Neural crest cell (in vitro differentiated cells): ENCODE measurements at regions not wholly inside any gene's neighbourhood (a gene's known extent, or its start where the extent isn't known, plus 50 kb on each side); places are given as distances from the start of the nearest gene placed in this dataset.

ENCODE experiments used
- DNase-seq: peaks from one replicate; pipeline ENCODE4 v3.0.0; 2021; ENCODE audit warnings: low read depth, mixed read lengths, low spot score
- H3K27ac Mint-ChIP-seq: one replicate; pipeline ENCODE4 v1.8.0; 2021; ENCODE audit warnings: mild to moderate bottlenecking, mixed read lengths; ENCODE audit not compliant: unreplicated experiment
- H3K27me3 Mint-ChIP-seq: 2 replicates; pipeline ENCODE4 v1.8.0; 2021; ENCODE audit warnings: low read depth, mild to moderate bottlenecking, mixed read lengths
- H3K36me3 Mint-ChIP-seq: 2 replicates; pipeline ENCODE4 v1.8.0; 2021; ENCODE audit warnings: low read depth, mild to moderate bottlenecking, mixed read lengths
- H3K4me1 Mint-ChIP-seq: 2 replicates; pipeline ENCODE4 v1.8.0; 2021; ENCODE audit warnings: mixed read lengths
- H3K4me3 Mint-ChIP-seq: one replicate; pipeline ENCODE4 v1.8.0; 2021; ENCODE audit warnings: mild to moderate bottlenecking, mixed read lengths
- H3K9me3 Mint-ChIP-seq: 2 replicates; pipeline ENCODE4 v1.8.0; 2021; ENCODE audit warnings: mixed read lengths
- CTCF ChIP-seq: fragments of 200-600 bp; sonication (generic); conservative IDR thresholded peaks from 2 replicates; pipeline ENCODE4 v1.5.0; 2021; ENCODE audit warnings: antibody characterized with exemption, mild to moderate bottlenecking

- no peak overlapping the region for H3K4me3 Mint-ChIP-seq
- DNase-seq, result no peak
- no peaks in the 10 kb centered on the region for H3K27me3 Mint-ChIP-seq
- H3K9me3 Mint-ChIP-seq, result peaks cover 10% of the 10 kb centered on the region
- no peak overlapping the region for H3K27ac Mint-ChIP-seq
- TF ChIP-seq CTCF, result no peak
- H3K36me3 Mint-ChIP-seq, result no peaks in the 10 kb centered on the region
- H3K4me1 Mint-ChIP-seq, result peaks cover 8% of the 10 kb centered on the region
These were observed 90.3 kb downstream of the DUSP6 start for GRCh38 chr12:89261982-89262381.

- H3K27ac Mint-ChIP-seq, result no peak overlapping the region
- H3K9me3 Mint-ChIP-seq, result peaks cover 10% of the 10 kb centered on the region
- peaks cover 4% of the 10 kb centered on the region for H3K4me1 Mint-ChIP-seq
- no peaks in the 10 kb centered on the region for H3K36me3 Mint-ChIP-seq
- H3K27me3 Mint-ChIP-seq, result no peaks in the 10 kb centered on the region
- no peak for TF ChIP-seq CTCF
- no peak overlapping the region for H3K4me3 Mint-ChIP-seq
- DNase-seq, result no peak
These were observed 91.3 kb downstream of the DUSP6 start for GRCh38 chr12:89260841-89261637.

GRCh38 chr12:89259821-89260220, 92.5 kb downstream of the DUSP6 start:
- Mint-ChIP-seq H3K27me3 (no peaks in the 10 kb centered on the region), H3K27ac (no peak overlapping the region), H3K4me3 (no peak overlapping the region), H3K36me3 (no peaks in the 10 kb centered on the region), H3K9me3 (peaks cover 7% of the 10 kb centered on the region), H3K4me1 (no peaks in the 10 kb centered on the region)
- no peak for TF ChIP-seq CTCF
- no peak for DNase-seq

- Mint-ChIP-seq H3K9me3 (peaks cover 11% of the 10 kb centered on the region), H3K27ac (no peak overlapping the region), H3K4me1 (peaks cover 3% of the 10 kb centered on the region), H3K27me3 (no peaks in the 10 kb centered on the region), H3K36me3 (no peaks in the 10 kb centered on the region), H3K4me3 (no peak overlapping the region)
- DNase-seq, result no peak
- no peak for TF ChIP-seq CTCF
These were observed 93.9 kb downstream of the DUSP6 start for GRCh38 chr12:89258240-89258969.

GRCh38 chr12:89257340-89257739, 95.0 kb downstream of the DUSP6 start:
- H3K27ac Mint-ChIP-seq, result peak overlapping the region; percentile 23

More at GRCh38 chr12:89257340-89257739, 95.0 kb downstream of the DUSP6 start:
- Mint-ChIP-seq H3K4me1 (peaks cover 7% of the 10 kb centered on the region), H3K9me3 (peaks cover 11% of the 10 kb centered on the region), H3K36me3 (no peaks in the 10 kb centered on the region), H3K27me3 (no peaks in the 10 kb centered on the region), H3K4me3 (no peak overlapping the region)
- no peak for TF ChIP-seq CTCF
- no peak for DNase-seq
